Natural killer cell (primary cell): ENCODE measurements at regions not wholly inside any gene's neighbourhood (a gene's known extent, or its start where the extent isn't known, plus 50 kb on each side); places are given as distances from the start of the nearest gene placed in this dataset.

Experiments used
- ATAC-seq, 3 donors: fragments of 150-1000 bp in 2 of 3; fragments of 200-7000 bp in 1 of 3; cut with Tn5 transposase; 1 replicate in 1 of 3; 2 replicates in 2 of 3; pipeline ENCODE4 v1.10.0; 2021; ENCODE audit warnings: mild to moderate bottlenecking in 2 of 3, moderate library complexity in 2 of 3
- DNase-seq, 2 donors: peaks; one replicate each; pipeline versions ENCODE4 v3.0.0 to v3.0.0-alpha.2; 2013 to 2021; ENCODE audit warnings: mixed read lengths in 1 of 2
- H3K27ac ChIP-seq: one replicate; pipeline ENCODE4 v1.5.1; 2013; ENCODE audit warnings: mild to moderate bottlenecking, low read length
- H3K27me3 ChIP-seq: one replicate; pipeline ENCODE4 v1.6.1; 2013; ENCODE audit warnings: low read length; ENCODE audit not compliant: control insufficient read depth, insufficient read depth
- H3K36me3 ChIP-seq: one replicate; pipeline ENCODE4 v1.6.1; 2013; ENCODE audit warnings: low read length; ENCODE audit not compliant: control insufficient read depth, insufficient read depth
- H3K4me1 ChIP-seq: one replicate; pipeline ENCODE4 v1.6.1; 2013; ENCODE audit warnings: low read length; ENCODE audit not compliant: control insufficient read depth, insufficient read depth
- H3K4me3 ChIP-seq: one replicate; pipeline ENCODE4 v1.5.1; 2013; ENCODE audit warnings: low read length
- H3K9me3 ChIP-seq: one replicate; pipeline ENCODE4 v1.6.1; 2013; ENCODE audit warnings: low read length; ENCODE audit not compliant: control insufficient read depth, insufficient read depth
- H3K27ac Mint-ChIP-seq, 2 donors: one replicate each; pipeline ENCODE4 v1.8.0; 2022; ENCODE audit warnings: mild to moderate bottlenecking in 2 of 2, mixed read lengths in 2 of 2, moderate library complexity in 1 of 2
- H3K27me3 Mint-ChIP-seq, 2 donors: one replicate each; pipeline ENCODE4 v1.8.0; 2022; ENCODE audit warnings: low read depth in 2 of 2, mixed read lengths in 2 of 2
- H3K36me3 Mint-ChIP-seq: one replicate; pipeline ENCODE4 v1.8.0; 2022; ENCODE audit warnings: mixed read lengths
- H3K4me1 Mint-ChIP-seq, 2 donors: one replicate each; pipeline ENCODE4 v1.8.0; 2022; ENCODE audit warnings: mixed read lengths in 2 of 2
- H3K4me3 Mint-ChIP-seq: one replicate; pipeline ENCODE4 v1.8.0; 2022; ENCODE audit warnings: mild to moderate bottlenecking, moderate library complexity, mixed read lengths
- H3K9me3 Mint-ChIP-seq, 2 donors: one replicate each; pipeline ENCODE4 v1.8.0; 2022; ENCODE audit warnings: mixed read lengths in 2 of 2
- WGBS: methylation state at CpG from one replicate; pipeline ENCODE4 v1.1.7; 2013; ENCODE audit warnings: missing lambda C conversion rate; ENCODE audit not compliant: insufficient coverage; 5-methylcytosine and 5-hydroxymethylcytosine counted together
- intact Hi-C: fragments of 100-400 bp; cut with micrococcal nuclease; formaldehyde crosslinking; loops from one replicate; pipeline ENCODE4 v1.14.2; 2022
- TF ChIP-seq, protein P1 (sequence below): fragments of 200-600 bp; IDR thresholded peaks from one replicate; pipeline ENCODE4 v1.8.0; 2022; ENCODE audit warnings: antibody characterized with exemption

DNA sequence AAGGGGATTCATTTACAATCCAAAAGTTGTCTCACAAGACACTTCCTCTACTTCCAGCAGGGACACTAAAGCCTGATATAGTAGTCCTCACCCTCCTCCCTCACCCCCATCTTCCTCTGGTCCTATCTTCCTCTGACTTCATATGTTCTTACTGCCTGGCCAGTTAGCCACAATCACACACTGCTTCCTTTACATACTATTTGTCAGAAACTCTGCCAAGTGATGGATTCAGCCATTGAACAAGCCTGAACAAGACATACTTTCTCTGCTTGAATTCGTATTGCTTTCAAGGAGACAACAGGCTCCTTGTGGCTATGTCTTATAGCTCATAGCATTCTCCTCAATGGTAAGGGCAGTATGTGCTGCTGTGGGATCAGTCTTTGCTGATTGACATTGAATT lies 672.2 kb downstream of the BCL11A start:
- Histone ChIP-seq H3K27me3 (no peaks in the 10 kb centered on the region), H3K4me3 (no peak overlapping the region), H3K27ac (no peak overlapping the region), H3K4me1 (no peaks in the 10 kb centered on the region), H3K36me3 (no peaks in the 10 kb centered on the region), H3K9me3 (no peaks in the 10 kb centered on the region)
- ATAC-seq (no peak), DNase-seq (no peak)
- intact Hi-C loops: no loop called here
- TF ChIP-seq, protein P1, sequence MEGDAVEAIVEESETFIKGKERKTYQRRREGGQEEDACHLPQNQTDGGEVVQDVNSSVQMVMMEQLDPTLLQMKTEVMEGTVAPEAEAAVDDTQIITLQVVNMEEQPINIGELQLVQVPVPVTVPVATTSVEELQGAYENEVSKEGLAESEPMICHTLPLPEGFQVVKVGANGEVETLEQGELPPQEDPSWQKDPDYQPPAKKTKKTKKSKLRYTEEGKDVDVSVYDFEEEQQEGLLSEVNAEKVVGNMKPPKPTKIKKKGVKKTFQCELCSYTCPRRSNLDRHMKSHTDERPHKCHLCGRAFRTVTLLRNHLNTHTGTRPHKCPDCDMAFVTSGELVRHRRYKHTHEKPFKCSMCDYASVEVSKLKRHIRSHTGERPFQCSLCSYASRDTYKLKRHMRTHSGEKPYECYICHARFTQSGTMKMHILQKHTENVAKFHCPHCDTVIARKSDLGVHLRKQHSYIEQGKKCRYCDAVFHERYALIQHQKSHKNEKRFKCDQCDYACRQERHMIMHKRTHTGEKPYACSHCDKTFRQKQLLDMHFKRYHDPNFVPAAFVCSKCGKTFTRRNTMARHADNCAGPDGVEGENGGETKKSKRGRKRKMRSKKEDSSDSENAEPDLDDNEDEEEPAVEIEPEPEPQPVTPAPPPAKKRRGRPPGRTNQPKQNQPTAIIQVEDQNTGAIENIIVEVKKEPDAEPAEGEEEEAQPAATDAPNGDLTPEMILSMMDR: no peak
- Mint-ChIP-seq H3K9me3 (no peaks in the 10 kb centered on the region), H3K27ac (no peak overlapping the region), H3K27me3 (no peaks in the 10 kb centered on the region), H3K36me3 (no peaks in the 10 kb centered on the region), H3K4me1 (no peaks in the 10 kb centered on the region), H3K4me3 (no peak overlapping the region)
- 91% methylated on average over 1 of the region's 1 CpG for WGBS

DNA sequence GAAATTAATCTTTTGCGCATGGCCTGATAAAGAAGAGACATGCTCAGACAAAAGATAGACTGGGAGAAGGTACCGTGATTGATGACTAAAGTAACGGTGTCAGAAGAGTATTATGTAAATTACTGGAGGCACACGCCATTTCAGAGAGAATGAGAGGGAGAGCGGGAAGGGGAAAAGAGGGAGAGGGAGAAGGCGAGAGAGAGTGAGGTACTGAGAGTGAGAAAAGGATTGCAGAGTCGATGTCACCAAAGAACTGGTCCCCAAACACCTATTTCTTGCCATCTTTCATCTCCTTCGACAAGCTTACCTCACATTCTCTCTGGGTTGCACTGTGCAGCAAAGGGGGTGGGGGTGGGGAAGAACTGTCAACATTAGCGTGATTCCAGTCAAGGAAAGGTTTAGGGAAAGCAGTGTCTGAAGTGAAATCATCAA lies 673.7 kb downstream of the BCL11A start:
- intact Hi-C loops: no loop called here
- no peaks in the 10 kb centered on the region for H3K36me3 Mint-ChIP-seq
- 93% methylated on average over 7 of the region's 9 CpGs for WGBS
- Histone ChIP-seq H3K4me3 (no peak overlapping the region), H3K4me1 (no peaks in the 10 kb centered on the region), H3K27me3 (no peaks in the 10 kb centered on the region), H3K9me3 (no peaks in the 10 kb centered on the region), H3K27ac (no peak overlapping the region), H3K36me3 (no peaks in the 10 kb centered on the region)
- DNase-seq: no peak
- H3K9me3 Mint-ChIP-seq: no peaks in the 10 kb centered on the region
- TF ChIP-seq, protein P1: no peak
- no peaks in the 10 kb centered on the region for H3K4me1 Mint-ChIP-seq
- ATAC-seq: no peak
- H3K4me3 Mint-ChIP-seq: no peak overlapping the region
- H3K27me3 Mint-ChIP-seq: no peaks in the 10 kb centered on the region
- no peak overlapping the region for H3K27ac Mint-ChIP-seq

DNA sequence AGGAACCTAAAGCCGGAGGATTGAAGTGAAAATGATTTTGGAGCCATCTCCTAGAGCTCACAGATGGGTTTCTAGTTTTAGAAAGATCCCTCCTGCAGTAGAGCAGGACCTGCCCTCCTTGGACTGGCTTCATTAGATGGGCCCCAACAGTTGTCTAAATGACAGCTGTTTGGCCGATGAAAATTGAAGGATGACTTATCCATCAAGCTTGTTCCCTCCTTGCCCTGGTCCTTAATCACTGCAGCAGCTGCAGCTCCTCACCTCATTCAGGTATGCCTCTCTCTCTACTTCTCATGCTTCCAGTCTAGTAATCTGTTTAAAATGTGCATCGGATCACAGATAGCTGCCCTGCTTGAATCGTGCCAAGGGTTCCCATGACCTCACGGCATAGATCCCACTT lies 677.6 kb downstream of the BCL11A start:
- Mint-ChIP-seq H3K27ac (no peak overlapping the region), H3K9me3 (no peaks in the 10 kb centered on the region), H3K4me3 (no peak overlapping the region), H3K36me3 (no peaks in the 10 kb centered on the region), H3K4me1 (no peaks in the 10 kb centered on the region), H3K27me3 (no peaks in the 10 kb centered on the region)
- WGBS: 93% methylated on average over 5 of the region's 5 CpGs
- TF ChIP-seq, protein P1: no peak
- Histone ChIP-seq H3K4me3 (no peak overlapping the region), H3K9me3 (no peaks in the 10 kb centered on the region), H3K27me3 (no peaks in the 10 kb centered on the region), H3K36me3 (no peaks in the 10 kb centered on the region), H3K27ac (no peak overlapping the region), H3K4me1 (no peaks in the 10 kb centered on the region)
- intact Hi-C loops: no loop called here
- no peak for DNase-seq
- no peak for ATAC-seq

DNA sequence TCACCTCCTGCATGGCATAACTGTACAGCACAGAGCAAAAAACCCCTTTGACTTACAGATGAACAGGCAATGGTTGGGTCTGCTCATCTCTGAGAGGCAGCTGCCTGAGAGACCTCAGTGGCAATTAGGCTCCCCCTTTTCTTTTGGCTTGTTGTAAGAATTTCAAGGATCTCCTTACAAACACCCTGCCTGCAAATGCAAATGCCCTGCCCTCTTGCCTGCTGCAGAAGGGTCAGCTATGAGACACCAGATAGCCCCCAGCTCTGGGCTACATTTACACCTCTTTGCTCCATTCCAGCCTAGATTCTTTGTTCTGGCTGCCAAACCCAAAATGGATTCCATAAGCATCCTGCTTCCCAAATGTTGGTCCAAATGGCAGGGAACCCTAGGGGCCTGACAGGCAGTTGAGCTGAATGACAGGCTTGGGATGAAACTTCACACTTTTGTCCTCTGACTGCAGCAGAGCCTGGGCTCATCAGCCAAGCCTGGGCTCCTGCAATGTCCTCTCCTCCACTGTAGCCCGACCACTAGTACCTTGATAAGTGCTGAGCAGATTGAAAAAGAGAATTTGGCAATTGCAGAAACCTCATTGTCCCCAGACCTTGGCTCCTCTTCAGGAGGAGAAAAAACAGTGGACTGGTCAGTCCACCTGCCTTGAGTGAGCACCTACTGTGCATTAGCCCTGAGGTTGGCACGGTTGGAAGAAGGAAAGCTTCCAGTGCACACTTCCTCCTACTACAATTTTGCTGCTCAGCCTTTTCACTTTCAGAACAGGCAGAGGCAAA lies 678.3 kb downstream of the BCL11A start:
- no peaks in the 10 kb centered on the region for H3K27me3 Mint-ChIP-seq

More for the DNA sequence above, 678.3 kb downstream of the BCL11A start:
- no peaks in the 10 kb centered on the region for H3K9me3 ChIP-seq
- TF ChIP-seq, protein P1: no peak
- no peak overlapping the region for H3K27ac ChIP-seq
- Mint-ChIP-seq H3K4me1 (no peaks in the 10 kb centered on the region), H3K9me3 (no peaks in the 10 kb centered on the region), H3K36me3 (no peaks in the 10 kb centered on the region), H3K27ac (no peak overlapping the region), H3K4me3 (no peak overlapping the region)
- no peak overlapping the region for H3K4me3 ChIP-seq
- ATAC-seq: no peak
- intact Hi-C loops: no loop called here
- WGBS: 79% methylated on average over 2 of the region's 2 CpGs
- no peaks in the 10 kb centered on the region for H3K4me1 ChIP-seq
- DNase-seq: no peak
- no peaks in the 10 kb centered on the region for H3K27me3 ChIP-seq
- H3K36me3 ChIP-seq: no peaks in the 10 kb centered on the region
